Astrocyte of the cerebellum (primary cell): ENCODE measurements at regions not wholly inside any gene's neighbourhood (a gene's known extent, or its start where the extent isn't known, plus 50 kb on each side); places are given as distances from the start of the nearest gene placed in this dataset.

ENCODE experiments used
- DNase-seq: peaks from one replicate; pipeline ENCODE4 v3.0.0-alpha.2; 2011; ENCODE audit warnings: low read depth
- H3K4me3 ChIP-seq: 2 replicates; pipeline ENCODE4 v1.5.1; 2011; ENCODE audit warnings: mild to moderate bottlenecking, low read depth, low read length, moderate library complexity
- in situ Hi-C: cut with HindIII; loops from 2 replicates; pipeline ENCODE4 v1.10.0; 2017; ENCODE audit warnings: low sequenced_read_pairs
- TF ChIP-seq, protein P1 (sequence below): IDR thresholded peaks from 2 replicates; pipeline ENCODE4 v1.5.1; 2012; ENCODE audit warnings: low read length, low read depth, moderate library complexity, mild to moderate bottlenecking; ENCODE audit errors: missing control alignments

DNA sequence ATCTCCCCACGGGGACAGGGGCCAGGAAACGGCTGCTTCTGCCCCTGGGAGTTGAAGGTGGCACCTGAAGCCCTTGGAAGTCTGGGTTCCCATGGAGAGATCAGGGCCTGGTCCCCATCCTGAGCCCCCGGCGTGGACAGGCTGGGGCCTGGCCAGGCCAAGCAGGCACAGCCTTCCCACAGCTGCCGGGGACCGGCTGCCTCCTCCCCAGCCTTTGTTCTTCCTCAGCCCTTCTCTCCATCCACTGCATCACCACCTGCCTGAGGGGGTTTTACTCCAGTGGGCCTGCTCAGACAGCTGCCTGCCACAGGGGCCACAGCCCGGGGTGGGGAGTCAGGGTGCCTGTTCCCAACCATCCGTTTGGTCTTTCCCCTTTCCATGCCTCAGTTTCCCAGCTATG lies 187.7 kb downstream of the INHBB start:
- TF ChIP-seq, protein P1, sequence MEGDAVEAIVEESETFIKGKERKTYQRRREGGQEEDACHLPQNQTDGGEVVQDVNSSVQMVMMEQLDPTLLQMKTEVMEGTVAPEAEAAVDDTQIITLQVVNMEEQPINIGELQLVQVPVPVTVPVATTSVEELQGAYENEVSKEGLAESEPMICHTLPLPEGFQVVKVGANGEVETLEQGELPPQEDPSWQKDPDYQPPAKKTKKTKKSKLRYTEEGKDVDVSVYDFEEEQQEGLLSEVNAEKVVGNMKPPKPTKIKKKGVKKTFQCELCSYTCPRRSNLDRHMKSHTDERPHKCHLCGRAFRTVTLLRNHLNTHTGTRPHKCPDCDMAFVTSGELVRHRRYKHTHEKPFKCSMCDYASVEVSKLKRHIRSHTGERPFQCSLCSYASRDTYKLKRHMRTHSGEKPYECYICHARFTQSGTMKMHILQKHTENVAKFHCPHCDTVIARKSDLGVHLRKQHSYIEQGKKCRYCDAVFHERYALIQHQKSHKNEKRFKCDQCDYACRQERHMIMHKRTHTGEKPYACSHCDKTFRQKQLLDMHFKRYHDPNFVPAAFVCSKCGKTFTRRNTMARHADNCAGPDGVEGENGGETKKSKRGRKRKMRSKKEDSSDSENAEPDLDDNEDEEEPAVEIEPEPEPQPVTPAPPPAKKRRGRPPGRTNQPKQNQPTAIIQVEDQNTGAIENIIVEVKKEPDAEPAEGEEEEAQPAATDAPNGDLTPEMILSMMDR: no peak
- in situ Hi-C loops: no loop called here
- no peak overlapping the region for H3K4me3 ChIP-seq
- DNase-seq: no peak

DNA sequence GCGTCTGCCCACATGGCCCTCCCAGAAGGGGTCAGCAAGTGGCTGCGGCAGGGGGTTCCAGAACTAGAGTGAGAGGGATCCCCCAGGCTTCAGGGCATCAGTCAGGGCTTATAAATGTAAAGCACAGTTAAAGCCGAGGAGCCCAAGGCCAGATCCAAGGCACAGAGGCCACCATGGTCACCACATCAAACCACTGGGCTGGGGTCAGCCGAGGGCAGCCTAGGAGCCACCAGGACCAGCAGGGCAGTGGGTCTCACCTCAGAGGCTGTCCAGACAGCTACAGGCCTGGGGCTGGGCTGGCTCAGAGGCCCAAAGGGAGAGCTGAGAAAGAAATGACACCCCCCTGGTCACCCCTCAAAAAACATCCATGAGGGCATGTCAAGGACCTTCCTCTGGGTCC lies 188.5 kb downstream of the INHBB start:
- no peak for DNase-seq
- TF ChIP-seq, protein P1: no peak
- no peak overlapping the region for H3K4me3 ChIP-seq
- in situ Hi-C loops: no loop called here

DNA sequence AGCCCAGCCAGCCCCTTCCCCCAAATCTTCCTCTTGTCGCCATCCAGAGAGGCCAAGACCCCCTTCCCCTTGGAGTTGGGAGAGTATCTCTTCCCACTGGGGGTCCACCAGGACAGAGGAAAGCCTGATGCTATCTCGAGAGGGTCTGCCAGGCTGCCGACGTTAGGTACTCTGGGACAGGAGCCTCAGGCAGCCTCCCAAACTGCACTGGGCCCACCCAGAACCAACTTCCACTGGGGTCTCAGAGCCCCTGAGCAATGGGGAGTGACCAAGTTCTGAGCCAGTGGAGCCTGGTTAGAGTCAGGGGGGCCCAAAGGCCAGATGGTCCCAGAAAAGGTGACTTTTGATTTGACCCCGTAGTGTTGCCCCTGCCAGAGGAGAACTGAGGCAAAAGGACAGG lies 189.1 kb downstream of the INHBB start:
- no peak for DNase-seq
- in situ Hi-C loops: no loop called here
- no peak overlapping the region for H3K4me3 ChIP-seq
- TF ChIP-seq, protein P1: no peak

DNA sequence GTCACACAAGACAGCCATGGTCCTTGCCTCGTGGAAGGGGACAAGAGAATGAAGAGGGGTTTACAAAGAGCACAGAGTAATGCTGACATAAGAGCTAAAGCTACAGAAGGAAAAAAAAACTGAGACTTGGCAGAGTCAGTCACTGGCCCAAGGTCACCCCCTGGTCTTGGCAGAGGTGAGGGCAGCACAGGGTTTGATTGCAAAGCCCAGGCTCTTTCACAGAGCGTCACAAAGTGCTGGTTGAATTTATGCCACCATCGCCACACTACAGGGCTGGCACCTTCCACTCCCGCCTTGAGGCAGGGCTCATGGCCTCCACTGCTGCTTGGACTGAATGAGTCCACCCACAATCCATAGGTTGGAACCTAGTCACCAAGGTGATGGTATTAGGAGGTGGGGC lies 190.2 kb downstream of the INHBB start:
- DNase-seq: no peak
- TF ChIP-seq, protein P1: no peak
- H3K4me3 ChIP-seq: no peak overlapping the region
- in situ Hi-C loops: no loop called here

DNA sequence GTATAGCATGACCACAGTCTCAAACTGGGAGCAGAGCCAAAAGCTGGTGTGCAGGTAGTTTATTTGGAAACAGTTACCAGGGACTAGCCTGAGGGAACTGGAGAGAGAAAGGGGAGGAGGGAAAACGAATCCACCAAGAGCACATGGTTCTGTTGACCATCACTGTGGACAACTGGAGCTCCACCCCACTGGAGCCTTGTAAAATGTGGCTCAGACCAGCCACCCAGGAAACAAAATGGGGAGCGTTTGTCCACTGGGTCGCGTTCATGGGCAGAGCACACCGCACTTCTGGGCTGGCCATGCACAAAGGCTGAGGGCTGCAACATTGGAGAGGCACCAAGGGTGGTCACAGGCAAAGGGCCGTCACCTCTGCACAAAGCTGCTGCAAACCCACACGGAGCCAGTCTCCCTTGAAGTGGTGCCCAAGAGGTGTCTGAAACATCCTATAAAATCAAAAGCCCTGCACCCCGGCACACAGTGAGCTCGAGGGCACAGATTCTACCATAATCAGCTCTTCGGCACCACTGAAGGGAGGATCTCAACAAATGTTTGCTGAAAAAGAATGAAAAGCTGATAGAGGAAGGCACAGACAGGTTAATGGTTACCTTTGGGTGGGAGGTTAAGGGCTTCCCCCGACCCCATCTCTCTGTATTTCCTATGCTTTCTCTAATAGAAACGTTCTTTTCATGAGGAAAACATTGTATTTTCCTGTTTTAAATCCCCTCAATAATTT lies 192.9 kb downstream of the INHBB start:
- DNase-seq: no peak
- no peak overlapping the region for H3K4me3 ChIP-seq
- TF ChIP-seq, protein P1: no peak
- in situ Hi-C loops: no loop called here

DNA sequence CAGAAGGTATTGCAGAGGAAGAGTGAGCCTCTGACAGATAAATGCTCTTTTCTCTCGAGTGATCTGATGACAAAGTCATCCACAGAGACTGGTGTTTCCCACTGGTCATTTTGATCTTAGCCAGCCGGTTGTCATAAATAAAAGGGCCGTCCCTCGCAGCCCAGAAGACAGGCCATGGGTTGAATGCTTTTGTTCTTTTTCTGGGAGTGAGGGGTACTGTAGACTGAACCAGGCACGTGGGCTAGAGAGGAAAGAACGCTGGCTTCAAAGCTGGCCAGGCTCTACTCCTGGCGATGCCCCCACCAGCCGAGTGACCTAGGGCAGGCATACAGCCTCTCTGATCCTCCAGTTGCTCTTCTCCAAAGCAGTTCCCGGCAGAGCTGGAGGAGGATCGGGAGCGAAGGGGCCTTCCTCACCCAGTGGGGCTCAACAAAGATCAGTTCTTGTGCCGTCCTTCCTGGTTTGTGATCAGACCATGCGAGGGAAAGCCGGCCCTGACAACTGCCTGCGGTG lies 193.5 kb downstream of the INHBB start:
- in situ Hi-C loops: no loop called here
- H3K4me3 ChIP-seq: no peak overlapping the region
- DNase-seq: no peak
- TF ChIP-seq, protein P1: no peak
